ENCODE measurements at regions not wholly inside any gene's neighbourhood (a gene's known extent, or its start where the extent isn't known, plus 50 kb on each side); places are given as distances from the start of the nearest gene placed in this dataset.

DNA sequence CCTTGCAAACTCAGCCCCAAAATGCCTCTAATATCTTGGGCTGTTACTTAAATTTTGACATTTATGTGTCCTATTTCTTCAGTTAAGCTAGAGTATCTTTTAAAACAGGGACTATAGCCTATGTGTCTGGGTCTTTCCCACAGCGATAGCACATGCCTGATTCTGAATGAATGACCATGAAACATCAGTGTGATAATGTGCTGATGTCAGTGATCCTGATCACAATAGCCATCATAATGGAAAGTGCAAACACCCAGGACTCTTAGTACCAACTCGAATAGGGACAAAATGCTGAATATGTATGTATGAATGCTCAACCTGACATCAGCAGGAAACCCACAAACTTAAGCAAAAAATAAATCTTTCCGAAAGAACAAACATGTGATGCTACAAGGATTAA, 537.4 kb downstream of the IGSF11 start:
- TF ChIP-seq CTCF (IDR thresholded peaks at IDR 0.05), result no peak
- Histone ChIP-seq H3K9me3 (no peaks in the 10 kb centered on the region), H3K36me3 (ENCODE audit: insufficient read depth in 1 of 2, low read depth in 1 of 2) (no peaks in the 10 kb centered on the region), H3K4me3 (no peak overlapping the region), H3K27me3 (ENCODE audit: insufficient read depth in 3 of 3, low read length in 2 of 3) (no peaks in the 10 kb centered on the region), H3K4me1 (no peaks in the 10 kb centered on the region), H3K27ac (no peak overlapping the region)
- intact Hi-C loops (cut with DNase I), result no loop called here
- WGBS, 3 donors, result 77 to 86% (median 79%) methylated on average over 3 of the region's 3 CpGs
- DNase-seq, result no peak
- no peak for ATAC-seq

GRCh38 chr3:118501152-118501551, 533.5 kb downstream of the IGSF11 start:
- DNase-seq, result peak in 1 of 2 donors; percentile 22
- intact Hi-C loops (cut with DNase I), result no loop called here
- no peak overlapping the region for H3K4me3 ChIP-seq
- ATAC-seq, result no peak
- H3K27ac ChIP-seq, result no peak overlapping the region
- H3K9me3 ChIP-seq, result no peaks in the 10 kb centered on the region
- H3K27me3 ChIP-seq (ENCODE audit: insufficient read depth in 3 of 3, low read length in 2 of 3), result no peaks in the 10 kb centered on the region
- WGBS, 3 donors, result 14 to 24% (median 20%) methylated on average over 1 of the region's 1 CpG
- H3K4me1 ChIP-seq, result no peaks in the 10 kb centered on the region
- TF ChIP-seq CTCF (IDR thresholded peaks at IDR 0.05), result no peak
- H3K36me3 ChIP-seq (ENCODE audit: insufficient read depth in 1 of 2, low read depth in 1 of 2), result no peaks in the 10 kb centered on the region

- Histone ChIP-seq H3K4me1 (no peaks in the 10 kb centered on the region), H3K9me3 (no peaks in the 10 kb centered on the region), H3K36me3 (ENCODE audit: insufficient read depth in 1 of 2, low read depth in 1 of 2) (no peaks in the 10 kb centered on the region), H3K27me3 (ENCODE audit: insufficient read depth in 3 of 3, low read length in 2 of 3) (no peaks in the 10 kb centered on the region), H3K27ac (no peak overlapping the region), H3K4me3 (no peak overlapping the region)
- 89 to 95% (median 94%) methylated on average over 1 of the region's 1 CpG for WGBS, 3 donors
- ATAC-seq (no peak), DNase-seq (no peak)
- intact Hi-C loops (cut with DNase I), result no loop called here
- TF ChIP-seq CTCF (IDR thresholded peaks at IDR 0.05), result no peak
These were observed 529.7 kb downstream of the IGSF11 start for GRCh38 chr3:118504906-118505305.

DNA sequence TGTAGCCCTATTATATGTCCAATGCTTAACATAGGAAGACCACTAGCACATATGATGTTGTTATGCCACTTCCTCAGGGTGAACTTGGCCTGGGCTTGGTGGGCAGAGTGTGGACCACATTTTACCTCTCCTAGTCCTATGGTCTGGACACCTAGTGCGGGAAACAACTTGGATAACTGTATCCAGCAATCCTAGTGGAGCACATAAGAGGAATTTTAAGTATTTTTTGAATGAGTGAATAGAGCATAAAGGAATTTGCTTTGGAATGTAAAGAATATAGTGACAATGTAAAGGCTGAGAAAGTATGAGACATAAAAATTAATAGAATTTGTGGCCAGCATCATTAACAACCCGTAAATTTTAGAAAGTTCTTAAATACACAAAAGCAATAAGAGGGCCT, 528.9 kb downstream of the IGSF11 start:
- ATAC-seq, result no peak
- WGBS, 3 donors, result 28 to 42% (median 37%) methylated on average over 2 of the region's 2 CpGs
- H3K4me3 ChIP-seq, result no peak overlapping the region
- TF ChIP-seq CTCF (IDR thresholded peaks at IDR 0.05), result no peak
- H3K27ac ChIP-seq, result no peak overlapping the region
- H3K36me3 ChIP-seq (ENCODE audit: insufficient read depth in 1 of 2, low read depth in 1 of 2), result no peaks in the 10 kb centered on the region
- H3K9me3 ChIP-seq, result no peaks in the 10 kb centered on the region
- intact Hi-C loops (cut with DNase I), result no loop called here
- no peaks in the 10 kb centered on the region for H3K4me1 ChIP-seq
- no peaks in the 10 kb centered on the region for H3K27me3 ChIP-seq (ENCODE audit: insufficient read depth in 3 of 3, low read length in 2 of 3)
- no peak for DNase-seq

GRCh38 chr3:118511402-118511801, 523.2 kb downstream of the IGSF11 start:
- intact Hi-C loops (cut with DNase I), result no loop called here
- no peak for TF ChIP-seq CTCF (IDR thresholded peaks at IDR 0.05)
- ATAC-seq (no peak), DNase-seq (no peak)
- H3K4me1 ChIP-seq, result no peaks in the 10 kb centered on the region
- no peaks in the 10 kb centered on the region for H3K9me3 ChIP-seq
- H3K27me3 ChIP-seq (ENCODE audit: insufficient read depth in 3 of 3, low read length in 2 of 3), result no peaks in the 10 kb centered on the region
- H3K4me3 ChIP-seq, result no peak overlapping the region
- no peaks in the 10 kb centered on the region for H3K36me3 ChIP-seq (ENCODE audit: insufficient read depth in 1 of 2, low read depth in 1 of 2)
- no peak overlapping the region for H3K27ac ChIP-seq
